Activated CD4-positive, alpha-beta T cell treated with anti-CD3 and anti-CD28 coated beads for 4 hours (primary cell): ENCODE measurements at regions not wholly inside any gene's neighbourhood (a gene's known extent, or its start where the extent isn't known, plus 50 kb on each side); places are given as distances from the start of the nearest gene placed in this dataset.
"Not testable (repeated sequence)": the region's sequence is repeated elsewhere in the genome, so short reads cannot be mapped to it uniquely, and the experiment has no call there.

Experiments used
- DNase-seq, 2 donors: peaks; one replicate each; pipeline ENCODE4 v3.0.0-alpha.2; 2020

- DNase-seq = no peak
Observed at GRCh38 chr10:64637939-64638338, 1116.7 kb downstream of the REEP3 start.

GRCh38 chr10:64648915-64649314 lies 1127.7 kb downstream of the REEP3 start:
- DNase-seq = no peak

- DNase-seq = no peak
Observed at GRCh38 chr10:64658528-64658927, 1137.3 kb downstream of the REEP3 start.

- no peak for DNase-seq
Observed at GRCh38 chr10:64659311-64659710, 1138.1 kb downstream of the REEP3 start.

GRCh38 chr10:64682043-64682442 lies 1160.8 kb downstream of the REEP3 start:
- DNase-seq = no peak

GRCh38 chr10:64690194-64690593 lies 1169.0 kb downstream of the REEP3 start:
- no peak for DNase-seq

GRCh38 chr10:64699244-64699643 lies 1178.0 kb downstream of the REEP3 start:
- DNase-seq = no peak

- DNase-seq = not testable (repeated sequence)
Observed at GRCh38 chr10:64702086-64702485, 1180.9 kb downstream of the REEP3 start.

- DNase-seq = no peak
Observed at GRCh38 chr10:64708884-64709681, 1187.9 kb downstream of the REEP3 start.

GRCh38 chr10:64726466-64726865 lies 1205.3 kb downstream of the REEP3 start:
- no peak for DNase-seq

- no peak for DNase-seq
Observed at GRCh38 chr10:64731016-64731415, 1209.8 kb downstream of the REEP3 start.

GRCh38 chr10:64732372-64732957 lies 1211.3 kb downstream of the REEP3 start:
- no peak for DNase-seq

- DNase-seq = no peak
Observed at GRCh38 chr10:64733980-64734379, 1212.8 kb downstream of the REEP3 start.

- DNase-seq = no peak
Observed at GRCh38 chr10:64738462-64738861, 1217.3 kb downstream of the REEP3 start.

GRCh38 chr10:64745565-64745964 lies 1224.4 kb downstream of the REEP3 start:
- no peak for DNase-seq

GRCh38 chr10:64750672-64751071 lies 1229.5 kb downstream of the REEP3 start:
- DNase-seq = no peak

- DNase-seq = no peak
Observed at GRCh38 chr10:64753516-64753915, 1232.3 kb downstream of the REEP3 start.

- no peak for DNase-seq
Observed at GRCh38 chr10:64760371-64760770, 1239.2 kb downstream of the REEP3 start.

- no peak for DNase-seq
Observed at GRCh38 chr10:64762861-64763260, 1241.7 kb downstream of the REEP3 start.

GRCh38 chr10:64765498-64765897 lies 1244.3 kb downstream of the REEP3 start:
- no peak for DNase-seq

- no peak for DNase-seq
Observed at GRCh38 chr10:64771253-64772050, 1250.3 kb downstream of the REEP3 start.

- DNase-seq = no peak
Observed at GRCh38 chr10:64773357-64773756, 1252.2 kb downstream of the REEP3 start.

- DNase-seq = not testable (repeated sequence)
Observed at GRCh38 chr10:64784451-64784850, 1263.2 kb downstream of the REEP3 start.

- DNase-seq = no peak
Observed at GRCh38 chr10:64785816-64786215, 1264.6 kb downstream of the REEP3 start.
